Stomach (tissue), 8 donors: ENCODE measurements at regions not wholly inside any gene's neighbourhood (a gene's known extent, or its start where the extent isn't known, plus 50 kb on each side); places are given as distances from the start of the nearest gene placed in this dataset.

Experiments used
- DNase-seq, 2 donors: peaks; one replicate each; pipeline versions ENCODE4 v3.0.0 to v3.0.0-alpha.2; 2013 to 2019
- H3K27ac ChIP-seq, 5 donors: fragments of 200-600 bp in 4 of 5; sonication (generic) in 4 of 5; one replicate each; pipeline ENCODE4 v1.5.1; 2013 to 2019; ENCODE audit warnings: mild to moderate bottlenecking in 1 of 5, moderate library complexity in 1 of 5
- H3K27me3 ChIP-seq, 3 donors: fragments of 200-600 bp; sonication (generic); one replicate each; pipeline ENCODE4 v1.5.1; 2017 to 2019; ENCODE audit warnings: mixed run types in 1 of 3
- H3K36me3 ChIP-seq, 4 donors: fragments of 200-600 bp; sonication (generic); 1 replicate in 3 of 4; 2 replicates in 1 of 4; pipeline ENCODE4 v1.5.1; 2016 to 2019
- H3K4me1 ChIP-seq, 4 donors: fragments of 200-600 bp; sonication (generic); one replicate each; pipeline ENCODE4 v1.5.1; 2016 to 2019
- H3K4me3 ChIP-seq, 4 donors: fragments of 200-600 bp; sonication (generic) in 3 of 4; one replicate each; pipeline ENCODE4 v1.5.1; 2016 to 2019; ENCODE audit warnings: mild to moderate bottlenecking in 1 of 4
- H3K9me3 ChIP-seq, 4 donors: fragments of 200-600 bp; sonication (generic); one replicate each; pipeline ENCODE4 v1.5.1; 2016 to 2019
- EP300 ChIP-seq: sonication (generic); formaldehyde crosslinking; IDR thresholded peaks from one replicate; pipeline ENCODE4 v1.6.1; 2017; ENCODE audit warnings: antibody characterized with exemption
- POLR2A ChIP-seq, 4 donors: fragments of 450-650 bp; IDR thresholded peaks; one replicate each; pipeline ENCODE4 v1.6.1; 2016; ENCODE audit warnings: antibody characterized with exemption in 4 of 4, control low read depth in 2 of 4, mild to moderate bottlenecking in 1 of 4, moderate library complexity in 1 of 4
- POLR2AphosphoS5 ChIP-seq, 3 donors: sonication (generic); formaldehyde crosslinking; IDR thresholded peaks; one replicate each; pipeline ENCODE4 v1.6.1; 2016; ENCODE audit warnings: antibody characterized with exemption in 3 of 3
- WGBS, 5 donors: extraction: QIAGEN DNeasy Blood & Tissue Kit in 3 of 5; methylation state at CpG; one replicate each; pipeline versions ENCODE4 v1.1.5 to v1.1.7; 2013 to 2018; 5-methylcytosine and 5-hydroxymethylcytosine counted together
- intact Hi-C: fragments of 100-400 bp; cut with DNase I; formaldehyde crosslinking; loops from one replicate; pipeline ENCODE4 v1.15.1; 2023; ENCODE audit warnings: low total_unique reads
- TF ChIP-seq, protein P1 (sequence below), 7 experiments: fragments of 450-650 bp in 4 of 7; fragments of 200-600 bp in 3 of 7; sonication (generic) in 3 of 7; IDR thresholded peaks; one replicate each; pipeline ENCODE4 v1.5.1; 2016 to 2019; ENCODE audit warnings: antibody characterized with exemption in 7 of 7, control low read depth in 2 of 7, mild to moderate bottlenecking in 1 of 7
- donor health status: healthy with polysubstance abuse.
- donor health status: Bipolar disorder and iron deficiency.
- donor health status: healthy.

DNA sequence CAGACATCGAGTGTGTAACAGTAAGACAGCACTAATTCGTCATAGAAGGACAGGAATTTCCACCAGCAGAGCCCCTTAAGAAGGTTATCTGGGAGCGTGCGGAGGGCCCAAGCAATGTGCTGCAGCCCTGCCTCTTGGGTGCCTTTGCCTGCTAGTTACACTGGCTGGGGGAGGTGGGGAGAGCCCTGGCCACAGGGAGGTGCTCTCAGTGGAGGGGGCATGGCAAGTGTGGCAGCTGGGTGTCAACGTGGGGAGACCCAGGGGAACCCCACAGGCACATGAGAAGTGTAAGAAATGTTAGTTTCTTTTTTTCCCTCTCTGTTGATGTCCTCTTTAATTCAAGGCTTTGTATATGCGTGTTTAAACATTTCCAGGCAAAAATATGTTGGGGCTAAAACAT, 50.9 kb upstream of the TMTC4 start:
- Histone ChIP-seq H3K9me3 (peaks cover 5 to 12% (median 10%) of the 10 kb centered on the region in 4 donors), H3K4me1 (peaks cover 3 to 12% (median 5%) of the 10 kb centered on the region in 4 donors), H3K4me3 (no peak overlapping the region), H3K36me3 (no peaks in the 10 kb centered on the region), H3K27me3 (no peaks in the 10 kb centered on the region), H3K27ac (no peak overlapping the region)
- intact Hi-C loops = no loop called here
- TF ChIP-seq, protein P1, sequence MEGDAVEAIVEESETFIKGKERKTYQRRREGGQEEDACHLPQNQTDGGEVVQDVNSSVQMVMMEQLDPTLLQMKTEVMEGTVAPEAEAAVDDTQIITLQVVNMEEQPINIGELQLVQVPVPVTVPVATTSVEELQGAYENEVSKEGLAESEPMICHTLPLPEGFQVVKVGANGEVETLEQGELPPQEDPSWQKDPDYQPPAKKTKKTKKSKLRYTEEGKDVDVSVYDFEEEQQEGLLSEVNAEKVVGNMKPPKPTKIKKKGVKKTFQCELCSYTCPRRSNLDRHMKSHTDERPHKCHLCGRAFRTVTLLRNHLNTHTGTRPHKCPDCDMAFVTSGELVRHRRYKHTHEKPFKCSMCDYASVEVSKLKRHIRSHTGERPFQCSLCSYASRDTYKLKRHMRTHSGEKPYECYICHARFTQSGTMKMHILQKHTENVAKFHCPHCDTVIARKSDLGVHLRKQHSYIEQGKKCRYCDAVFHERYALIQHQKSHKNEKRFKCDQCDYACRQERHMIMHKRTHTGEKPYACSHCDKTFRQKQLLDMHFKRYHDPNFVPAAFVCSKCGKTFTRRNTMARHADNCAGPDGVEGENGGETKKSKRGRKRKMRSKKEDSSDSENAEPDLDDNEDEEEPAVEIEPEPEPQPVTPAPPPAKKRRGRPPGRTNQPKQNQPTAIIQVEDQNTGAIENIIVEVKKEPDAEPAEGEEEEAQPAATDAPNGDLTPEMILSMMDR (IDR thresholded peaks at IDR 0.05) = no peak
- TF ChIP-seq EP300 (no peak), POLR2AphosphoS5 (IDR thresholded peaks at IDR 0.05) (no peak), POLR2A (IDR thresholded peaks at IDR 0.05) (no peak)
- 61 to 76% (median 70%) methylated on average over 6 of the region's 6 CpGs for WGBS, 5 donors
- no peak for DNase-seq

DNA sequence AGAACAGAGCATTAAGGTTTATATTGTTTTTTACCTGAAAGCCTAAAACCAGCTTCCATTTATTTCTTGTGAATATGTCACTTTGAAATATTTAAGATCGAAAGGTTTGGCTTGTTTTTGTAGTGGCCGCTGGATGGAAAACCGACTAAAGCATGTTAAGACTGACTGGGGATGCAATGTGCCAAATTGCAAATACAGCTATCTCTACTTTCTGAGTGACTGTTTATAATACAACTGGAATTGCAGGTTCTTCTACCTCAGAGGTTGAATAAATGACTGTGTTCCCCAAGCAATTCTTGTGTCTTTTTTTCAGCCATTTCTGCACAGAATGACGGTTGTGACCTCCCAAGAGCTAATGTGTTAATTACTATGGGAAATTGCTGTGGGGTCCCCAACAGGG, 50.0 kb upstream of the TMTC4 start:
- peaks cover 5 to 12% (median 10%) of the 10 kb centered on the region in 4 donors for H3K9me3 ChIP-seq
- no peak overlapping the region for H3K27ac ChIP-seq
- no peaks in the 10 kb centered on the region for H3K36me3 ChIP-seq
- WGBS, 5 donors = 34 to 61% (median 52%) methylated on average over 4 of the region's 4 CpGs
- intact Hi-C loops = no loop called here
- peak in 1 of 2 donors; percentile 51 for DNase-seq
- H3K4me3 ChIP-seq = no peak overlapping the region
- H3K4me1 ChIP-seq = peaks cover 3 to 12% (median 5%) of the 10 kb centered on the region in 4 donors
- no peaks in the 10 kb centered on the region for H3K27me3 ChIP-seq
- TF ChIP-seq, protein P1 (IDR thresholded peaks at IDR 0.05) = no peak
- TF ChIP-seq POLR2AphosphoS5 (IDR thresholded peaks at IDR 0.05) = no peak
- TF ChIP-seq EP300 = no peak
- no peak for TF ChIP-seq POLR2A (IDR thresholded peaks at IDR 0.05)
